H1 (cell line): ENCODE measurements at regions not wholly inside any gene's neighbourhood (a gene's known extent, or its start where the extent isn't known, plus 50 kb on each side); places are given as distances from the start of the nearest gene placed in this dataset.

Experiments
- CTCF ChIA-PET: fragments of 300-600 bp; sonication (Branson Sonifier 250); formaldehyde crosslinking; loops from one replicate; lab custom pipeline; 2021; ENCODE audit not compliant: partially characterized antibody; lab: Charles Lee
- POLR2A ChIA-PET: fragments of 300-600 bp; sonication (Branson Sonifier 250); formaldehyde crosslinking; loops from one replicate; lab custom pipeline; 2021; ENCODE audit warnings: inconsistent platforms; ENCODE audit not compliant: partially characterized antibody; lab: Charles Lee
- DNase-seq, 2 experiments: peaks; one replicate each; pipeline versions ENCODE4 v3.0.0 to v3.0.0-alpha.2; 2010 to 2022; ENCODE audit warnings: low spot score in 2 of 2, low read depth in 1 of 2, mixed read lengths in 1 of 2
- FAIRE-seq: peaks from 2 replicates; lab custom pipeline; 2011; peaks lifted over from hg19 to GRCh38; lab: Jason Lieb, UNC
- H2AFZ ChIP-seq: 2 replicates; pipeline ENCODE4 v1.8.1; 2012; ENCODE audit warnings: low read length, inconsistent platforms
- H2AK5ac ChIP-seq: 2 replicates; pipeline ENCODE4 v1.6.1; 2013; ENCODE audit warnings: low read depth, low read length
- H2BK120ac ChIP-seq: replicated peaks from 2 replicates; pipeline ENCODE3; 2013; ENCODE audit warnings: low read depth, low read length, inconsistent platforms
- H2BK12ac ChIP-seq: 2 replicates; pipeline ENCODE4 v1.6.1; 2013; ENCODE audit warnings: low read depth, low read length
- H2BK15ac ChIP-seq: 2 replicates; pipeline ENCODE4 v1.6.1; 2013; ENCODE audit warnings: low read length
- H2BK20ac ChIP-seq: 2 replicates; pipeline ENCODE4 v1.6.1; 2013; ENCODE audit warnings: low read length
- H2BK5ac ChIP-seq: 2 replicates; pipeline ENCODE4 v1.6.1; 2013; ENCODE audit warnings: low read depth, low read length
- H3K14ac ChIP-seq: 2 replicates; pipeline ENCODE4 v1.6.1; 2013; ENCODE audit warnings: inconsistent platforms; ENCODE audit not compliant: insufficient read length
- H3K18ac ChIP-seq: 2 replicates; pipeline ENCODE4 v1.6.1; 2013; ENCODE audit warnings: low read length; ENCODE audit errors: extremely low read depth
- H3K23ac ChIP-seq: 2 replicates; pipeline ENCODE4 v1.6.1; 2013; ENCODE audit warnings: inconsistent platforms; ENCODE audit not compliant: insufficient read length
- H3K23me2 ChIP-seq: 2 replicates; pipeline ENCODE4 v1.6.1; 2013; ENCODE audit warnings: low read depth, low read length
- H3K27ac ChIP-seq: 2 replicates; pipeline ENCODE4 v1.6.1; 2011; ENCODE audit warnings: low read depth, low read length, inconsistent platforms
- H3K27me3 ChIP-seq, 4 experiments: replicated peaks in 1 of 4; 1 replicate in 1 of 4; 2 replicates in 3 of 4; pipeline versions ENCODE4 v1.6.1 to v1.8.1; 2011 to 2013; ENCODE audit warnings: low read length in 3 of 4, mild to moderate bottlenecking in 3 of 4, inconsistent platforms in 2 of 4, mixed read lengths in 2 of 4, moderate library complexity in 1 of 4; ENCODE audit not compliant: control insufficient read depth in 3 of 4, insufficient read depth in 3 of 4; ENCODE audit errors: extremely low read depth in 1 of 4
- H3K36me3 ChIP-seq, 4 experiments: 2 replicates each; pipeline versions ENCODE4 v1.6.1 to v1.8.1; 2011 to 2013; ENCODE audit warnings: mild to moderate bottlenecking in 4 of 4, low read length in 3 of 4, moderate library complexity in 2 of 4, control low read depth in 1 of 4, inconsistent platforms in 1 of 4; ENCODE audit not compliant: insufficient read depth in 4 of 4, control insufficient read depth in 2 of 4
- H3K4ac ChIP-seq: replicated peaks from 2 replicates; pipeline ENCODE3; 2013; ENCODE audit warnings: low read length, low read depth, mixed read lengths, inconsistent platforms; ENCODE audit not compliant: insufficient read length
- H3K4me1 ChIP-seq, 4 experiments: replicated peaks in 1 of 4; 1 replicate in 1 of 4; 2 replicates in 3 of 4; pipeline versions ENCODE4 v1.6.1 to v1.8.1; 2011 to 2013; ENCODE audit warnings: low read length in 3 of 4, inconsistent platforms in 2 of 4, mixed read lengths in 1 of 4; ENCODE audit not compliant: insufficient read depth in 4 of 4, control insufficient read depth in 3 of 4
- H3K4me2 ChIP-seq, 2 experiments: 2 replicates each; pipeline versions ENCODE4 v1.6.1 to v1.8.1; 2011 to 2013; ENCODE audit warnings: low read depth in 2 of 2, low read length in 2 of 2, control low read depth in 1 of 2, inconsistent platforms in 1 of 2, mild to moderate bottlenecking in 1 of 2; ENCODE audit not compliant: insufficient read depth in 1 of 2
- H3K4me3 ChIP-seq, 4 experiments: fragments of 200-600, 300-600 bp in 1 of 4; sonication (generic), shearing (Covaris generic), sonication (Bioruptor Twin) in 1 of 4; 2 replicates each; pipeline versions ENCODE4 v1.5.1 to v1.8.1; 2011 to 2016; ENCODE audit warnings: low read length in 4 of 4, low read depth in 3 of 4, control low read depth in 2 of 4, inconsistent platforms in 2 of 4, mild to moderate bottlenecking in 2 of 4, mixed read lengths in 1 of 4, moderate library complexity in 1 of 4; ENCODE audit not compliant: insufficient read depth in 2 of 4; ENCODE audit errors: extremely low read depth in 1 of 4
- H3K56ac ChIP-seq: replicated peaks from 2 replicates; pipeline ENCODE3; 2013; ENCODE audit warnings: low read depth, mild to moderate bottlenecking, mixed read lengths, low read length, inconsistent platforms; ENCODE audit not compliant: insufficient read length
- H3K79me1 ChIP-seq: 2 replicates; pipeline ENCODE4 v1.6.1; 2013; ENCODE audit warnings: low read depth, low read length, control low read depth
- H3K79me2 ChIP-seq, 2 experiments: 2 replicates each; pipeline versions ENCODE4 v1.6.1 to v1.8.1; 2012 to 2013; ENCODE audit warnings: low read length in 2 of 2, mild to moderate bottlenecking in 2 of 2, inconsistent platforms in 1 of 2; ENCODE audit not compliant: insufficient read depth in 2 of 2, control insufficient read depth in 1 of 2
- H3K9ac ChIP-seq, 4 experiments: replicated peaks in 1 of 4; 1 replicate in 1 of 4; 2 replicates in 3 of 4; pipeline versions ENCODE4 v1.6.1 to v1.8.1; 2011 to 2013; ENCODE audit warnings: low read depth in 3 of 4, low read length in 3 of 4, control low read depth in 2 of 4, mild to moderate bottlenecking in 2 of 4, moderate library complexity in 2 of 4, inconsistent platforms in 1 of 4; ENCODE audit errors: extremely low read depth in 1 of 4
- H3K9me3 ChIP-seq, 2 experiments: 2 replicates each; pipeline versions ENCODE4 v1.6.1 to v1.8.1; 2012 to 2013; ENCODE audit warnings: mild to moderate bottlenecking in 2 of 2, moderate library complexity in 2 of 2, control low read depth in 1 of 2, inconsistent platforms in 1 of 2, low read depth in 1 of 2, low read length in 1 of 2, mixed read lengths in 1 of 2; ENCODE audit not compliant: insufficient read depth in 2 of 2
- H4K20me1 ChIP-seq, 2 experiments: replicated peaks in 1 of 2; 2 replicates each; pipeline versions ENCODE3 to v1.8.1; 2011 to 2013; ENCODE audit warnings: inconsistent platforms in 2 of 2, low read length in 2 of 2, mild to moderate bottlenecking in 1 of 2; ENCODE audit not compliant: insufficient read depth in 2 of 2, control insufficient read depth in 1 of 2
- H4K5ac ChIP-seq: 2 replicates; pipeline ENCODE4 v1.6.1; 2013; ENCODE audit warnings: low read length, low read depth, mixed read lengths, inconsistent platforms; ENCODE audit not compliant: insufficient read length
- H4K8ac ChIP-seq: 2 replicates; pipeline ENCODE4 v1.8.0; 2013; ENCODE audit warnings: mild to moderate bottlenecking, moderate library complexity, low read length, inconsistent platforms; ENCODE audit not compliant: insufficient read depth; ENCODE audit errors: extremely low read depth
- H4K91ac ChIP-seq: replicated peaks from 2 replicates; pipeline ENCODE3; 2013; ENCODE audit warnings: low read length, mixed read lengths, inconsistent platforms; ENCODE audit not compliant: insufficient read length
- CTBP2 ChIP-seq: IDR thresholded peaks from 2 replicates; pipeline ENCODE4 v1.7.0; 2011; ENCODE audit warnings: borderline replicate concordance, mild to moderate bottlenecking, moderate library complexity, mixed read lengths, low read length; ENCODE audit not compliant: insufficient read depth, insufficient read length
- CTCF ChIP-seq, 3 experiments: IDR thresholded peaks; 1 replicate in 2 of 3; 2 replicates in 1 of 3; pipeline versions ENCODE4 v1.5.1 to v1.6.1; 2011; ENCODE audit warnings: low read length in 3 of 3, mild to moderate bottlenecking in 3 of 3, inconsistent platforms in 2 of 3, low read depth in 1 of 3, moderate library complexity in 1 of 3; ENCODE audit not compliant: insufficient read depth in 1 of 3; ENCODE audit errors: control extremely low read depth in 1 of 3
- POLR2A ChIP-seq, 2 experiments: IDR thresholded peaks; 1 replicate in 1 of 2; 2 replicates in 1 of 2; pipeline ENCODE4 v1.6.1; 2011; ENCODE audit warnings: low read depth in 2 of 2, low read length in 2 of 2, mild to moderate bottlenecking in 2 of 2; ENCODE audit errors: control extremely low read depth in 1 of 2
- POLR2AphosphoS5 ChIP-seq: IDR thresholded peaks from 2 replicates; pipeline ENCODE4 v1.6.1; 2011; ENCODE audit warnings: low read depth, low read length
- POU5F1 ChIP-seq: IDR thresholded peaks from 2 replicates; pipeline ENCODE4 v1.6.1; 2011; ENCODE audit warnings: low read depth, mild to moderate bottlenecking, low read length, moderate library complexity
- RXRA ChIP-seq: IDR thresholded peaks from 2 replicates; pipeline ENCODE4 v1.6.1; 2011; ENCODE audit warnings: low read depth, mild to moderate bottlenecking, low read length, moderate library complexity; ENCODE audit not compliant: insufficient read depth
- SIX5 ChIP-seq: IDR thresholded peaks from 2 replicates; pipeline ENCODE4 v1.6.1; 2011; ENCODE audit warnings: mild to moderate bottlenecking, low read depth, low read length
- SP1 ChIP-seq: IDR thresholded peaks from 2 replicates; pipeline ENCODE4 v1.6.1; 2011; ENCODE audit warnings: low read depth, low read length
- SP4 ChIP-seq: IDR thresholded peaks from 2 replicates; pipeline ENCODE4 v1.6.1; 2012; ENCODE audit warnings: low read length, inconsistent platforms
- TCF12 ChIP-seq: IDR thresholded peaks from 2 replicates; pipeline ENCODE4 v1.6.1; 2011; ENCODE audit warnings: low read depth, mild to moderate bottlenecking, low read length
- WGBS, 2 experiments: shearing (Covaris generic) in 1 of 2; methylation state at CpG; one replicate each; pipeline versions ENCODE4 v1.1.6 to v1.1.7; 2013 to 2015; ENCODE audit warnings: low lambda C conversion rate in 2 of 2, mixed read lengths in 2 of 2, inconsistent platforms in 1 of 2, low coverage in 1 of 2, missing lambda C conversion rate in 1 of 2; ENCODE audit not compliant: insufficient replicate concordance in 2 of 2, insufficient coverage in 1 of 2, insufficient read length in 1 of 2; ENCODE audit errors: extremely low coverage in 1 of 2, missing lambda C conversion rate in 1 of 2; 5-methylcytosine and 5-hydroxymethylcytosine counted together

GRCh38 chr6:141704151-141704550, 428.6 kb upstream of the GJE1 start:
- Histone ChIP-seq H3K23ac (no peak overlapping the region), H2BK20ac (no peak overlapping the region), H2BK15ac (no peak overlapping the region), H2BK5ac (no peak overlapping the region), H2AK5ac (no peak overlapping the region), H4K91ac (no peak overlapping the region), H4K20me1 (no peaks in the 10 kb centered on the region), H3K79me1 (no peaks in the 10 kb centered on the region), H4K5ac (no peak overlapping the region), H3K23me2 (no peaks in the 10 kb centered on the region), H3K36me3 (no peaks in the 10 kb centered on the region), H3K9me3 (no peaks in the 10 kb centered on the region), H3K4ac (no peak overlapping the region), H3K27me3 (no peaks in the 10 kb centered on the region), H3K79me2 (no peaks in the 10 kb centered on the region), H3K14ac (no peak overlapping the region), H3K56ac (no peak overlapping the region), H3K4me3 (no peak overlapping the region), H3K18ac (no peak overlapping the region), H3K9ac (no peak overlapping the region), H2BK12ac (no peak overlapping the region), H3K4me1 (no peaks in the 10 kb centered on the region), H2AFZ (no peak overlapping the region), H4K8ac (no peak overlapping the region), H2BK120ac (no peak overlapping the region), H3K27ac (no peak overlapping the region), H3K4me2 (no peak overlapping the region)
- POLR2A ChIA-PET: no interaction called here
- FAIRE-seq: no peak
- no peak for TF ChIP-seq POU5F1
- TF ChIP-seq SP1: no peak
- no peak for TF ChIP-seq POLR2A (IDR thresholded peaks at IDR 0.05; ENCODE audit: control extremely low read depth in 1 of 2, low read depth in 2 of 2, low read length in 2 of 2)
- TF ChIP-seq SIX5: no peak
- TF ChIP-seq RXRA: no peak
- no peak for TF ChIP-seq TCF12
- no peak for TF ChIP-seq CTBP2
- no peak for TF ChIP-seq SP4
- no peak for TF ChIP-seq CTCF (IDR thresholded peaks at IDR 0.05; ENCODE audit: control extremely low read depth in 1 of 3, insufficient read depth in 1 of 3, low read depth in 1 of 3, low read length in 3 of 3)
- TF ChIP-seq POLR2AphosphoS5: no peak
- 95% methylated on average over 1 of the region's 1 CpG; no CpG with 5 or more reads in 1 of the 2 experiments for WGBS, 2 experiments
- DNase-seq: no peak
- CTCF ChIA-PET: interaction anchor here (1.4 kb wide), 1 partner anchor 409 kb away, joined by 3 read pairs; no protein-coding TSS in a partner anchor
